Testis (tissue), 2 donors: ENCODE measurements at regions not wholly inside any gene's neighbourhood (a gene's known extent, or its start where the extent isn't known, plus 50 kb on each side); places are given as distances from the start of the nearest gene placed in this dataset.

ENCODE experiments used
- DNase-seq: peaks from one replicate; pipeline ENCODE4 v3.0.0-alpha.2; 2019
- H3K27ac ChIP-seq, 2 donors: fragments of 200-600 bp; sonication (generic); one replicate each; pipeline ENCODE4 v1.5.1; 2019
- H3K27me3 ChIP-seq: fragments of 200-600 bp; sonication (generic); one replicate; pipeline ENCODE4 v1.5.1; 2019
- H3K36me3 ChIP-seq: fragments of 200-600 bp; sonication (generic); one replicate; pipeline ENCODE4 v1.5.1; 2017; ENCODE audit warnings: low read depth; ENCODE audit errors: missing control alignments
- H3K4me1 ChIP-seq: fragments of 200-600 bp; sonication (generic); one replicate; pipeline ENCODE4 v1.5.1; 2019
- H3K4me3 ChIP-seq, 2 donors: fragments of 200-600 bp; sonication (generic); one replicate each; pipeline ENCODE4 v1.5.1; 2017 to 2019
- H3K9me3 ChIP-seq: fragments of 200-600 bp; sonication (generic); one replicate; pipeline ENCODE4 v1.5.1; 2017
- CTCF ChIP-seq, 3 experiments: fragments of 450-650 bp in 2 of 3; fragments of 200-600 bp in 1 of 3; sonication (generic) in 1 of 3; IDR thresholded peaks; one replicate each; pipeline ENCODE4 v1.5.1; 2016 to 2019; ENCODE audit warnings: antibody characterized with exemption in 3 of 3, mild to moderate bottlenecking in 2 of 3, moderate library complexity in 1 of 3
- POLR2A ChIP-seq: fragments of 450-650 bp; IDR thresholded peaks from one replicate; pipeline ENCODE4 v1.6.1; 2017; ENCODE audit warnings: antibody characterized with exemption, mild to moderate bottlenecking, moderate library complexity
- WGBS, 2 donors: methylation state at CpG; one replicate each; pipeline ENCODE4 v1.1.5; 2018; 5-methylcytosine and 5-hydroxymethylcytosine counted together
- intact Hi-C: fragments of 100-400 bp; cut with DNase I; formaldehyde crosslinking; loops from one replicate; pipeline ENCODE4 v1.15.1; 2023; ENCODE audit warnings: low total_unique reads

GRCh38 chr1:175861626-175862367, 118.4 kb upstream of the TNR start:
- WGBS, 2 donors = 80 to 89% methylated on average over 8 of the region's 8 CpGs
- intact Hi-C loops = no loop called here
- Histone ChIP-seq H3K27me3 (no peaks in the 10 kb centered on the region), H3K4me1 (no peaks in the 10 kb centered on the region), H3K4me3 (no peak overlapping the region), H3K9me3 (no peaks in the 10 kb centered on the region), H3K27ac (no peak overlapping the region), H3K36me3 (no peaks in the 10 kb centered on the region)
- TF ChIP-seq POLR2A (no peak), CTCF (IDR thresholded peaks at IDR 0.05) (no peak)
- no peak for DNase-seq

GRCh38 chr1:175857756-175858155, 114.4 kb upstream of the TNR start:
- WGBS, 2 donors = 38 to 56% methylated on average over 5 to 6 of the region's 6 CpGs
- TF ChIP-seq CTCF (IDR thresholded peaks at IDR 0.05) = no peak
- TF ChIP-seq POLR2A = no peak
- no peaks in the 10 kb centered on the region for H3K36me3 ChIP-seq
- intact Hi-C loops = no loop called here
- no peak overlapping the region for H3K4me3 ChIP-seq
- no peaks in the 10 kb centered on the region for H3K9me3 ChIP-seq
- no peak for DNase-seq
- no peaks in the 10 kb centered on the region for H3K4me1 ChIP-seq
- H3K27me3 ChIP-seq = no peaks in the 10 kb centered on the region
- H3K27ac ChIP-seq = no peak overlapping the region

GRCh38 chr1:175853681-175854080, 110.3 kb upstream of the TNR start:
- Histone ChIP-seq H3K9me3 (no peaks in the 10 kb centered on the region), H3K4me3 (no peak overlapping the region), H3K27me3 (no peaks in the 10 kb centered on the region), H3K36me3 (no peaks in the 10 kb centered on the region), H3K4me1 (no peaks in the 10 kb centered on the region), H3K27ac (no peak overlapping the region)
- 91 to 92% methylated on average over 4 of the region's 4 CpGs for WGBS, 2 donors
- no peak for DNase-seq
- TF ChIP-seq CTCF (IDR thresholded peaks at IDR 0.05) (no peak), POLR2A (no peak)
- intact Hi-C loops = no loop called here

GRCh38 chr1:175851749-175852148, 108.4 kb upstream of the TNR start:
- H3K9me3 ChIP-seq = no peaks in the 10 kb centered on the region
- no peak for DNase-seq
- WGBS, 2 donors = 72 to 76% methylated on average over 2 of the region's 2 CpGs
- TF ChIP-seq POLR2A (no peak), CTCF (IDR thresholded peaks at IDR 0.05) (no peak)
- H3K36me3 ChIP-seq = no peaks in the 10 kb centered on the region
- no peak overlapping the region for H3K4me3 ChIP-seq
- intact Hi-C loops = no loop called here
- no peaks in the 10 kb centered on the region for H3K27me3 ChIP-seq
- H3K27ac ChIP-seq = no peak overlapping the region
- H3K4me1 ChIP-seq = no peaks in the 10 kb centered on the region

- H3K4me3 ChIP-seq = no peak overlapping the region
- H3K4me1 ChIP-seq = no peaks in the 10 kb centered on the region
- H3K36me3 ChIP-seq = no peaks in the 10 kb centered on the region
- no peaks in the 10 kb centered on the region for H3K27me3 ChIP-seq
- intact Hi-C loops = no loop called here
- TF ChIP-seq CTCF (IDR thresholded peaks at IDR 0.05) (no peak), POLR2A (no peak)
- DNase-seq = no peak
- WGBS, 2 donors = 49 to 53% methylated on average over 5 of the region's 5 CpGs
- no peaks in the 10 kb centered on the region for H3K9me3 ChIP-seq
- no peak overlapping the region for H3K27ac ChIP-seq
Measured at GRCh38 chr1:175848329-175848728, 104.9 kb upstream of the TNR start.
